SK-N-SH treated with all-trans-retinoic acid at 6 μM for 48 hours (cell line): ENCODE measurements at regions not wholly inside any gene's neighbourhood (a gene's known extent, or its start where the extent isn't known, plus 50 kb on each side); places are given as distances from the start of the nearest gene placed in this dataset.

Experiments
- ISL1 ChIP-seq: fragments of 250-450 bp; sonication (Bioruptor Pico); IDR thresholded peaks from 2 replicates; pipeline ENCODE4 v2.1.2; 2022; ENCODE audit warnings: mild to moderate bottlenecking, moderate library complexity
- PATZ1 ChIP-seq: fragments of 250-450 bp; sonication (Bioruptor Pico); IDR thresholded peaks from 2 replicates; pipeline ENCODE4 v1.8.0; 2020; ENCODE audit warnings: mild to moderate bottlenecking, moderate library complexity, borderline replicate concordance
- TOX ChIP-seq: fragments of 250-450 bp; sonication (Bioruptor Pico); IDR thresholded peaks from 2 replicates; pipeline ENCODE4 v1.8.0; 2021; ENCODE audit warnings: mild to moderate bottlenecking, moderate library complexity, borderline replicate concordance
- ZFP30 ChIP-seq: fragments of 450-650 bp; formaldehyde crosslinking; IDR thresholded peaks from 2 replicates; pipeline ENCODE4 v1.5.0; 2022; ENCODE audit warnings: mild to moderate bottlenecking, moderate library complexity
- ZNF70 ChIP-seq: fragments of 450-650 bp; formaldehyde crosslinking; IDR thresholded peaks from 2 replicates; pipeline ENCODE4 v1.5.0; 2020; ENCODE audit warnings: mild to moderate bottlenecking, moderate library complexity
- TF ChIP-seq, protein P1 (sequence below): fragments of 250-450 bp; sonication (Bioruptor Pico); IDR thresholded peaks from 2 replicates; pipeline ENCODE4 v1.5.1; 2020; ENCODE audit warnings: low read depth, mild to moderate bottlenecking, moderate library complexity

GRCh38 chr16:85476389-85476788 is 136.7 kb upstream of the GSE1 start:
- TF ChIP-seq ISL1 (CRISPR knock-in tag) (no peak), TOX (CRISPR knock-in tag) (no peak), ZNF70 (CRISPR knock-in tag) (no peak), PATZ1 (CRISPR knock-in tag) (no peak), ZFP30 (no peak)
- TF ChIP-seq, protein P1, sequence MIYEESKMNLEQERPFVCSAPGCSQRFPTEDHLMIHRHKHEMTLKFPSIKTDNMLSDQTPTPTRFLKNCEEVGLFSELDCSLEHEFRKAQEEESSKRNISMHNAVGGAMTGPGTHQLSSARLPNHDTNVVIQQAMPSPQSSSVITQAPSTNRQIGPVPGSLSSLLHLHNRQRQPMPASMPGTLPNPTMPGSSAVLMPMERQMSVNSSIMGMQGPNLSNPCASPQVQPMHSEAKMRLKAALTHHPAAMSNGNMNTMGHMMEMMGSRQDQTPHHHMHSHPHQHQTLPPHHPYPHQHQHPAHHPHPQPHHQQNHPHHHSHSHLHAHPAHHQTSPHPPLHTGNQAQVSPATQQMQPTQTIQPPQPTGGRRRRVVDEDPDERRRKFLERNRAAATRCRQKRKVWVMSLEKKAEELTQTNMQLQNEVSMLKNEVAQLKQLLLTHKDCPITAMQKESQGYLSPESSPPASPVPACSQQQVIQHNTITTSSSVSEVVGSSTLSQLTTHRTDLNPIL (CRISPR knock-in tag): no peak
